ENCODE measurements at regions not wholly inside any gene's neighbourhood (a gene's known extent, or its start where the extent isn't known, plus 50 kb on each side); places are given as distances from the start of the nearest gene placed in this dataset.

DNA sequence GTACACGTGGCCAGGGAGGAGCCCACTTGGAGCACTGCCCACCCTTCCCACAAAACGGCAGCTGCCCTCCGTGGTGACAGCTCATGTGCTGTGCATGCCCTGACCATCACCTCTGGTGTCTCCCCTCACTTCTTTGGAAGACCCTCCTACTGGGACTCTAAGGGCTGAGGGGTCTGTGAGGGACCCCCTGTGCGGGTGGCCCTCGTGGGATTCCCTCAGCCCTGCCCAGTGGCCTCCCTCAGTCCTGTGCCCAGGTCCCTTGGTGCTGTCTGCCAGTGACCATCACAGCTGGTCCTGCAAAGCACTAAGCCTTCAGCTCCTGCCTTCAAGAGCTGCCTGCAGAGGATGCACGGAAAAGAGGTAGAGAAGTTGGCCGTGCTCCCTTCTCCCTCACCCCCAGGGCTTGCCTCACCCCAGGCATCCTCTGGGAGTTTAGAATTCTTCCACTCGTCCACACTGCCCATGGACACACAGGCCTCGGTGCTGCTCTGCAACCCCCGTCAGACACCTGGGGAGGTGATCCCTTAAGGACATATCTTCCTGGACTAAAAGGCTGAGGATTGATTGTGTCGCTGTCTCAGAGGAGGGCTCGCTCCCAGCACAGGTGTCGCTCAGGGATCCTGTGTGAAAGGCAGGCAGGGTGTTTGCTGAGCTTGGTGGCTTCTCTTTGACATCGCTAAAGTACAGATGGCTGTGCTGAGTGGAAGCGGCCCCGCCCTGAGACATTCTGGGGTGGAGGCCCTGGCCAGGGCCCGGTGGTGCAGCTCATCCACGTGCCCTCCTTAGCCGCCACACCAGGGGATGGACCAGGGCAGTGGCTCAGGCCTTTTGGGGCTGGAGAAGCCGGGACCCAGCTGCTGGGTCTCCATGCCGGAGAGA lies 119.5 kb upstream of the FRMD1 start:
- Histone ChIP-seq H3K27me3 (ENCODE audit: control insufficient read depth in 2 of 2, insufficient read depth in 2 of 2, low read length in 2 of 2) (peaks cover 32 to 80% of the 10 kb centered on the region in 2 experiments), H3K36me3 (ENCODE audit: control insufficient read depth, insufficient read depth, low read length) (no peaks in the 10 kb centered on the region), H3K27ac (ENCODE audit: extremely low read depth, low read depth, low read length) (no peak overlapping the region), H3K9me3 (replicated peaks; ENCODE audit: control insufficient read depth, insufficient read depth, low read depth, low read length) (no peaks in the 10 kb centered on the region), H3K79me2 (ENCODE audit: control insufficient read depth, insufficient read depth, low read length) (no peaks in the 10 kb centered on the region), H3K9me1 (ENCODE audit: control insufficient read depth, insufficient read depth, low read length) (no peaks in the 10 kb centered on the region), H3K4me3 (no peak overlapping the region), H3K4me1 (replicated peaks in 1 of 2; ENCODE audit: control insufficient read depth in 2 of 2, insufficient read depth in 2 of 2, low read length in 2 of 2) (peaks cover 0 to 7% of the 10 kb centered on the region in 2 experiments; a peak in 1 of 5 replicates), H2AFZ (ENCODE audit: low read depth, low read length) (no peak overlapping the region), H4K20me1 (replicated peaks; ENCODE audit: control insufficient read depth, insufficient read depth, low read length) (peaks cover 11% of the 10 kb centered on the region), H3K9ac (ENCODE audit: insufficient read depth in 1 of 2, low read depth in 2 of 2, low read length in 2 of 2) (no peak overlapping the region), H3K4me2 (ENCODE audit: insufficient read depth, low read length) (no peak overlapping the region)
- WGBS (ENCODE audit: insufficient coverage, low coverage, missing lambda C conversion rate), result under 1% methylated on average over 21 of the region's 21 CpGs
- POLR2A ChIA-PET, result no interaction called here
- intact Hi-C loops (cut with micrococcal nuclease), result loop anchor here (10.0 kb wide), 1 partner anchor 686 kb away; no protein-coding TSS in a partner anchor
- FAIRE-seq (no peak), ATAC-seq (no peak), DNase-seq (ENCODE audit: extremely low read depth in 1 of 4, low spot score in 3 of 4) (no peak)
- in situ Hi-C loops (cut with MboI), result no loop called here
- no TSS peak for BruUV-seq (replicated peaks)
- no peak for TF ChIP-seq HMG20A (CRISPR knock-in tag; conservative IDR thresholded peaks at IDR 0.05)
- TF ChIP-seq, protein P1, sequence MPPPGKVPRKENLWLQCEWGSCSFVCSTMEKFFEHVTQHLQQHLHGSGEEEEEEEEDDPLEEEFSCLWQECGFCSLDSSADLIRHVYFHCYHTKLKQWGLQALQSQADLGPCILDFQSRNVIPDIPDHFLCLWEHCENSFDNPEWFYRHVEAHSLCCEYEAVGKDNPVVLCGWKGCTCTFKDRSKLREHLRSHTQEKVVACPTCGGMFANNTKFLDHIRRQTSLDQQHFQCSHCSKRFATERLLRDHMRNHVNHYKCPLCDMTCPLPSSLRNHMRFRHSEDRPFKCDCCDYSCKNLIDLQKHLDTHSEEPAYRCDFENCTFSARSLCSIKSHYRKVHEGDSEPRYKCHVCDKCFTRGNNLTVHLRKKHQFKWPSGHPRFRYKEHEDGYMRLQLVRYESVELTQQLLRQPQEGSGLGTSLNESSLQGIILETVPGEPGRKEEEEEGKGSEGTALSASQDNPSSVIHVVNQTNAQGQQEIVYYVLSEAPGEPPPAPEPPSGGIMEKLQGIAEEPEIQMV (tag; conservative IDR thresholded peaks at IDR 0.05; ENCODE audit: low read depth), result no peak
- no peak for TF ChIP-seq TAF1 (IDR thresholded peaks at IDR 0.05; ENCODE audit: control insufficient read depth, extremely low read depth, insufficient read depth, low read length, severe bottlenecking)
- TF ChIP-seq SUPT5H (IDR thresholded peaks at IDR 0.05), result no peak
- no peak for TF ChIP-seq CREB1 (IDR thresholded peaks at IDR 0.05)
- TF ChIP-seq CREB1 (CRISPR knock-in tag; IDR thresholded peaks at IDR 0.05), result no peak
- TF ChIP-seq PTBP1 (IDR thresholded peaks at IDR 0.05; ENCODE audit: low read depth, low read length), result no peak
- no peak for TF ChIP-seq SREBF1 (IDR thresholded peaks at IDR 0.05; ENCODE audit: borderline replicate concordance, low read depth, low read length)
- TF ChIP-seq MEF2A (IDR thresholded peaks at IDR 0.05; ENCODE audit: control insufficient read depth, low read depth, low read length), result no peak
- TF ChIP-seq CBX2 (IDR thresholded peaks at IDR 0.05; ENCODE audit: insufficient read depth, low read length, poor library complexity, severe bottlenecking), result no peak
- TF ChIP-seq XRCC3 (IDR thresholded peaks at IDR 0.05), result no peak
- TF ChIP-seq RBM39 (optimal IDR thresholded peaks at IDR 0.05; ENCODE audit: low read depth, low read length), result no peak
- no peak for TF ChIP-seq PHB2 (IDR thresholded peaks at IDR 0.05; ENCODE audit: low read depth)
- TF ChIP-seq TGIF2 (CRISPR knock-in tag; IDR thresholded peaks at IDR 0.05), result no peak
- TF ChIP-seq KLF13 (tag; IDR thresholded peaks at IDR 0.05; ENCODE audit: borderline replicate concordance, low read depth), result no peak
- no peak for TF ChIP-seq FOXJ2 (tag; IDR thresholded peaks at IDR 0.05)
- no peak for TF ChIP-seq JUND (IDR thresholded peaks at IDR 0.05; ENCODE audit: borderline replicate concordance, low read depth, low read length)
- TF ChIP-seq JUND (tag; IDR thresholded peaks at IDR 0.05; ENCODE audit: borderline replicate concordance, low read depth, low read length), result no peak
- TF ChIP-seq GTF2A2 (tag; IDR thresholded peaks at IDR 0.05), result no peak
- TF ChIP-seq FOSL1 (tag; conservative IDR thresholded peaks at IDR 0.05), result no peak
- no peak for TF ChIP-seq GATAD2A (IDR thresholded peaks at IDR 0.05)
- CTCF ChIA-PET (ENCODE audit: low intra/inter-chr PET ratio), result no interaction called here
